ENCODE measurements at regions not wholly inside any gene's neighbourhood (a gene's known extent, or its start where the extent isn't known, plus 50 kb on each side); places are given as distances from the start of the nearest gene placed in this dataset.

GRCh38 chr7:55285665-55286064 is 79.5 kb upstream of the LANCL2 start:
- no peaks in the 10 kb centered on the region for H3K36me3 Mint-ChIP-seq
- no peak overlapping the region for H3K4me3 Mint-ChIP-seq
- no peaks in the 10 kb centered on the region for H3K4me1 Mint-ChIP-seq
- H3K27me3 Mint-ChIP-seq = peaks cover 1% of the 10 kb centered on the region
- no peak overlapping the region for H3K27ac Mint-ChIP-seq
- no peaks in the 10 kb centered on the region for H3K9me3 Mint-ChIP-seq

GRCh38 chr7:55286666-55287065 is 78.5 kb upstream of the LANCL2 start:
- Mint-ChIP-seq H3K9me3 (no peaks in the 10 kb centered on the region), H3K4me1 (no peaks in the 10 kb centered on the region), H3K36me3 (no peaks in the 10 kb centered on the region), H3K27ac (no peak overlapping the region), H3K4me3 (no peak overlapping the region), H3K27me3 (peaks cover 1% of the 10 kb centered on the region)

GRCh38 chr7:55288070-55288824 is 76.9 kb upstream of the LANCL2 start:
- Mint-ChIP-seq H3K9me3 (no peaks in the 10 kb centered on the region), H3K4me1 (no peaks in the 10 kb centered on the region), H3K27me3 (peaks cover 1% of the 10 kb centered on the region), H3K4me3 (no peak overlapping the region), H3K27ac (no peak overlapping the region), H3K36me3 (no peaks in the 10 kb centered on the region)

- H3K4me1 Mint-ChIP-seq = no peaks in the 10 kb centered on the region
Measured at GRCh38 chr7:55296070-55296469, 69.1 kb upstream of the LANCL2 start.

GRCh38 chr7:55299273-55299967 is 65.7 kb upstream of the LANCL2 start:
- no peak overlapping the region for H3K27ac Mint-ChIP-seq
- H3K27me3 Mint-ChIP-seq = peaks cover 13% of the 10 kb centered on the region
- H3K9me3 Mint-ChIP-seq = no peaks in the 10 kb centered on the region
- no peaks in the 10 kb centered on the region for H3K4me1 Mint-ChIP-seq
- no peak overlapping the region for H3K4me3 Mint-ChIP-seq
- no peaks in the 10 kb centered on the region for H3K36me3 Mint-ChIP-seq

More at GRCh38 chr7:55296070-55296469, 69.1 kb upstream of the LANCL2 start:
- no peak overlapping the region for H3K4me3 Mint-ChIP-seq
- peaks cover 8% of the 10 kb centered on the region for H3K27me3 Mint-ChIP-seq
- no peaks in the 10 kb centered on the region for H3K9me3 Mint-ChIP-seq
- H3K36me3 Mint-ChIP-seq = no peaks in the 10 kb centered on the region
- H3K27ac Mint-ChIP-seq = no peak overlapping the region

- no peaks in the 10 kb centered on the region for H3K9me3 Mint-ChIP-seq
- no peak overlapping the region for H3K4me3 Mint-ChIP-seq
- H3K36me3 Mint-ChIP-seq = no peaks in the 10 kb centered on the region
- H3K27me3 Mint-ChIP-seq = peaks cover 11% of the 10 kb centered on the region
- no peak overlapping the region for H3K27ac Mint-ChIP-seq
- H3K4me1 Mint-ChIP-seq = no peaks in the 10 kb centered on the region
Measured at GRCh38 chr7:55303220-55303619, 61.9 kb upstream of the LANCL2 start.

- Mint-ChIP-seq H3K4me3 (no peak overlapping the region), H3K27me3 (peaks cover 11% of the 10 kb centered on the region), H3K9me3 (no peaks in the 10 kb centered on the region), H3K36me3 (no peaks in the 10 kb centered on the region), H3K4me1 (no peaks in the 10 kb centered on the region), H3K27ac (no peak overlapping the region)
Measured at GRCh38 chr7:55304018-55304762, 60.9 kb upstream of the LANCL2 start.

GRCh38 chr7:55305135-55305534 is 60.0 kb upstream of the LANCL2 start:
- H3K27me3 Mint-ChIP-seq = peaks cover 11% of the 10 kb centered on the region
- H3K4me1 Mint-ChIP-seq = no peaks in the 10 kb centered on the region
- H3K4me3 Mint-ChIP-seq = no peak overlapping the region
- H3K36me3 Mint-ChIP-seq = no peaks in the 10 kb centered on the region
- no peak overlapping the region for H3K27ac Mint-ChIP-seq
- H3K9me3 Mint-ChIP-seq = no peaks in the 10 kb centered on the region

GRCh38 chr7:55306331-55306730 is 58.8 kb upstream of the LANCL2 start:
- no peaks in the 10 kb centered on the region for H3K36me3 Mint-ChIP-seq
- H3K27ac Mint-ChIP-seq = no peak overlapping the region
- H3K9me3 Mint-ChIP-seq = no peaks in the 10 kb centered on the region
- H3K27me3 Mint-ChIP-seq = peaks cover 9% of the 10 kb centered on the region
- H3K4me3 Mint-ChIP-seq = no peak overlapping the region
- H3K4me1 Mint-ChIP-seq = no peaks in the 10 kb centered on the region

- Mint-ChIP-seq H3K9me3 (no peaks in the 10 kb centered on the region), H3K27me3 (peaks cover 2% of the 10 kb centered on the region), H3K4me1 (no peaks in the 10 kb centered on the region), H3K36me3 (no peaks in the 10 kb centered on the region), H3K4me3 (no peak overlapping the region), H3K27ac (no peak overlapping the region)
Measured at GRCh38 chr7:55307123-55307916, 57.8 kb upstream of the LANCL2 start.

- Mint-ChIP-seq H3K9me3 (no peaks in the 10 kb centered on the region), H3K4me3 (no peak overlapping the region), H3K27me3 (peaks cover 2% of the 10 kb centered on the region), H3K4me1 (no peaks in the 10 kb centered on the region), H3K36me3 (no peaks in the 10 kb centered on the region), H3K27ac (no peak overlapping the region)
Measured at GRCh38 chr7:55308186-55308929, 56.8 kb upstream of the LANCL2 start.

- peaks cover 1% of the 10 kb centered on the region for H3K27me3 Mint-ChIP-seq
- no peaks in the 10 kb centered on the region for H3K4me1 Mint-ChIP-seq
- no peaks in the 10 kb centered on the region for H3K36me3 Mint-ChIP-seq
- H3K27ac Mint-ChIP-seq = peak overlapping the region; percentile 9
- no peaks in the 10 kb centered on the region for H3K9me3 Mint-ChIP-seq
- H3K4me3 Mint-ChIP-seq = no peak overlapping the region
Measured at GRCh38 chr7:55309040-55309991, 55.8 kb upstream of the LANCL2 start.

- peaks cover 1% of the 10 kb centered on the region for H3K27me3 Mint-ChIP-seq
- no peaks in the 10 kb centered on the region for H3K36me3 Mint-ChIP-seq
- H3K27ac Mint-ChIP-seq = no peak overlapping the region
- no peaks in the 10 kb centered on the region for H3K4me1 Mint-ChIP-seq
- no peaks in the 10 kb centered on the region for H3K9me3 Mint-ChIP-seq
- H3K4me3 Mint-ChIP-seq = no peak overlapping the region
Measured at GRCh38 chr7:55310287-55311025, 54.7 kb upstream of the LANCL2 start.
